NCI-H2081 (cell line): ENCODE measurements at regions not wholly inside any gene's neighbourhood (a gene's known extent, or its start where the extent isn't known, plus 50 kb on each side); places are given as distances from the start of the nearest gene placed in this dataset.
"Not testable (repeated sequence)": the region's sequence is repeated elsewhere in the genome, so short reads cannot be mapped to it uniquely, and the experiment has no call there.

Source experiments
- DNase-seq, 2 experiments: peaks; one replicate each; lab custom pipeline; 2025; lab: John Stamatoyannopoulos, UW

DNA sequence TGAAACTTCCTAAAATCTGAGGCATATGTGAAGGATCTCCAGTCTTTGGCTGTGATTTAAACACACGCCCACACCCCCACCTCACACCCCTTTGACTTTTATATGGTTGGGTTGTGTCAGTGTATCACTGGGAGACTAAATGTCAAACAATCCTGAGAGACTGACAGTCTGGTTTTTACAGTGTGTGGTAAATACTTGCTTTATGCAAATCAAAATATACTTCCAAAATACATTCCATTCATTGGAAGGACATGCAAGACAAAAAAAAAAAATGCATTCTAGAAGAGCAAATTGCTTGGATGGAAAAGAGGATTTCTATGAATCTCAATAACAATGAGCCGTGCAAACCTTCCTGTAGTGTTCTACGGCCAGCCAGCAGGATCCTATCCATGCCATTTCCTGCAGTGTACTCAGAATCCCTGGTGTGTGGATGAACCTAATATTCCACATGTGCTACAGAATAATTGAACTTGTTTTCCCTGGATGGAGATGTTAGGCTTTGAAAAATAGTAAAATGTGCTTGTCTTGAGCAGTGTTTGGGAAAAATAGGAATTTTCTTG, 602.1 kb upstream of the GOT2 start:
- no peak for DNase-seq

DNA sequence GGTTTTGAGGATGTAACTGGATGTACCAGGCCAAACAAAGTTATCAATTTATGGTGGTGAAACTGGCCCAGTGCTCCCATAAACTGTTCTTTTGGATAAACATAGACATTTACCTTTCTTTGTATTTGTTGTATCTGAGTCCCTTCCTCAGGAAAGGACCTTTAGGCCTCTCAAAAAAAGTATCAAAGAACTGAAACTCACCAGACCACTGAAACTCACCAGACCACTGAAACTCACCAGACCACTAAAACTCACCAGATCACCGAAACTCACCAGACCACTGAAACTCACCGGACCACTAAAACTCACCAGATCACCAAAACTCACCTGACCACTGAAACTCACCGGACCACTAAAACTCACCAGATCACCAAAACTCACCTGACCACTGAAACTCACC, 597.6 kb upstream of the GOT2 start:
- DNase-seq: not testable (repeated sequence)

DNA sequence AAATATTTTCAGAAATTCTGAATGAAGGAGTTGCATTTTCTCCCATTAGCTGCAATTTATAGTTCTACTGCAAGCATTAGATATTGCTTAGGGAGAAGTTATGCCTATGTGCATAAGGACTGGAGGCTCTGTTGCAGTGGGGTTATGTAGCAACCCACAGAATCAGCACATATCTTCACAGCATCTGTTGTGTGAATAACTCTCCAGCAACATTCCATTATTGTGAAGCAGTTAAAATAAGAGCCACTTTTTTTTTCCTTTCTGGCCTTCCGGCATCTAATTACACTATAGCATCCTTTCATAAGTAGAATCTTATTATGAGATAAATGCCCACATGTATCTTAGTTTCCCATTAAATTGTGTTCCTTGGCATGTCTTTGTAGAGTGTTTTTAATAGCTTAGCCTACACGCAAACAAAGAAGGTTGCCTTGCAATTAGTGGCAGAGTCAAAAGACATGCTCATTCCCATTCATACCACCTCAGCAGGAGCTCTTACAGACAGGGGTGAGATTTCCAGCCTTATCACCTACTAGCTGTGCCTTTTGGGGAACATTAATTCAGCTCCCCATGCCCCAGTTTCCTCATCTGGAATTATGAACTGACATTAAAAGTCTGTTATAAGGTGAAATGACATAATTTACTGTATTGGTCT, 596.0 kb upstream of the GOT2 start:
- no peak for DNase-seq

DNA sequence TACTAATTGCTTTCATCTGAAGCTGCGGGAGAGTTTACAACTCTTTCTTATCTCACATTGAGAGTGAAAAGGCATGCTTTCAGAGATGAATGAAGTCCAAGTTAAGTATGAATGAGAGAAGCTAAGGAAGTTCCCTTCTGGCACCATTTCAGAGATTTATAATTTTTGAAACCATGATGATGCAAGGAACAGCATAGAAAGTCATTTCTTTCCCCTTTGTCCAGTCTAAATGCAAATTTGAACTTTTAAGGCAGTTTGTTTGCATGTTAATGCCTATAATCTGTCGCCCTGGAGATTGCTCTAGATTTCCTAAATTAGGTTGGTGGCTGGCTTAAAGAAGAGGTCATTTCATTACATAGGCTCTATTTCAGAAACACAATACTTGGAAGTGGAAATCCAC, 594.8 kb upstream of the GOT2 start:
- no peak for DNase-seq

DNA sequence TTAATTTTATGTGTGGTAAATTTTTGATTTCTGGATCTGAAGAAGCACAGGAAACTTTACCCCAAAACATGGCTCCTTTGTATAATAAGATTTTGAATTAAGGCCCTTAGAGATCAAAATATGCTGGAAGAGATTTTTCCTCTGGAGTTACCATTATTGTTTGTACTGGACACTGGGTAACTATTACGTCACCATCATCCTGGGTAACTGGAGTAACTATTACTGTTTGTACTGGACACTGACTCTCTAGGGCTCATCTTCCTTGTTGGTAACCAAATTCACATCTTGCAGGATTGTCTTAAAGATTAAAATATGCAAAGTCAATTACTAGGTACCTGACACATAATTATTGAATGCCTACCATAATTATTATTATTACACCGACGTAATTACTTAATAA, 593.8 kb upstream of the GOT2 start:
- DNase-seq: no peak

DNA sequence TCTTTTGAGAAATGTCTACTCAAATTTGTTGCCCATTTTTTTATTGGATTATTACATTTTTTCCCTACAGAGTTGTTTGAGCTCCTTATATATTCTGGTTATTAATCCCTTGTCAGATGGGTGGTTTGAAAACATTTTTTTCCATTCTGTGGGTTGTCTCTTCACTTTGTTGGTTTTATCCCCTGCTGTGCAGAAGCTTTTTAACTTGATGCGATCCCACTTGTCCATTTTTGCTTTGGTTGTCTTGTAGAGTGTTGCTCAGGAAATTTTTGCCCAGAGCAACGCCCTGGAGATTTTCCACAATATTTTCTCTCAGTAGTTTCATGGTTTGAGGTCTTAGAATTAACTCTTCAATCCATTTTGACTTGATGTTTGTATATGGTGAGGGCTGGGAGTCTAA, 592.8 kb upstream of the GOT2 start:
- no peak for DNase-seq

DNA sequence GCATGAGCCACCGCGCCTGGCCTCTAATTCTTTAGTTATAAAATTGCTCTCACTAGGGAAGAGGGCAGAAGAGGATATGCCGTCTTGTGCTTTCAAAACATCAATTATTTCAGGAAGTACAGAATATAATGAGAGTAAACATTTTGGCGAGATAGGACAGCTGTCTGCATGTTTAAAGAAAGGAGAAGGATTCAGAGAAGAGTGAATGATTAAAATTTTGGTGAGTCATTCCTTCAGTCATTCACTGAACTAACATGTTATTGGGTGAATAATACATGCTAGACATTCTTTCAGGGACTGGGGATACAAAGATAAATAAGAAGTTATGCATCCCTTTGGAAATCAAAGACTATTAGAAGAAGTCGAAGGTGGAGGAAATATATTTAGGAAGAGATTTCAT, 590.3 kb upstream of the GOT2 start:
- DNase-seq: no peak

DNA sequence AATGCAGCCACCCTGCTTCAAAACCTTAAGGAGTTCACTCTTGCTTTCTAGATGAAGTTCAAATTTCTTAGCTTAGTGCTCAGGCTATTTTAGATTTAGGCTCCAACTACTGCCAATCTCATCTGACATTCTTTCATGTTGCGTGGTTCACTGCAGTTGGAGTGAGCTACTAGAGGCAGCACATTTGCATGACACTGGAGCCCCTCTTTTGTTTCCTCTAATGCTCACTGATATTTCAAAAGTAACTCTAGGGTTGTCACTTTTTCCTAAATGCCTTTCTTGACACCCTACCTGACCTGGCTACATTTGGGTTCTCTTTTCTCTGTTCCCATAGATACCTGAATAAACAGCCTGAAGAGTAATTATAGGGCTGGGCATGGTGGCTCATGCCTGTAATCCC, 586.5 kb upstream of the GOT2 start:
- no peak for DNase-seq

DNA sequence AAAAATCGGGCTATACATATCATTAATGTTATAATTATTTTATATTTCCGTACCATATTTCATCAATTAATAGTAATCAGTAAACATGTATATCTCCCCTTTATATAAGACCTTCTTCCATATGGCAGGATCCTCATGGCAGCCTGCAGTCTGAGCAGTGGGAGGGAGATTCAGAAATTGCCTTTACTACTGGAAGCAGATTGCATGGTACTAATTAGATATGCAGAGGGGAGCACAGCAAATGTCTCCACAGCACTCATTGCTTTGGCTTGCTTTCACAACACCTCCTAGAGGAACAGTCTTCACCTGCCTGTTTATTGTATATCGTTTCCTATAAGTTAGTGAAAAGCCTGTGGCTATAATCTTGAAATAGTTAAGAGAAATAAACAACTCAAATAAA, 585.8 kb upstream of the GOT2 start:
- DNase-seq: no peak

DNA sequence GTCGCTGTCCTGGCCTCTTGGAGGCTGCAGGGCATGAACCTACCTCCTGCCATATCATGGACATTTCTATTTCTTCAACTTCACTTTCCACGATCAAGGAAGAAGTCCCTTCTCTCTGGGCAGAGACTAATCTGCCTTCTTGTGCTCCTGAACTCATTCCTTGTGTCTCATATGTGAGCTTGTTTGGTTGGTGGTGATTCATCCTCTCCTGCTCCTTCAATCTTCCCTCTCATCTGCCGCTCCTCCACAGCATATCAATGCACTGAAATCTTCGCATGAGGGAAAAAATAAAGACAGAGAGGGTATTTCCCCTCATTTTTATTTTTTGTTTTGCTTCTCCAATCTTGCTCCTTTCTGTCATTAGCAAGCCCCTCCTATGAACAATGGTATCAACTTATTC, 571.7 kb upstream of the GOT2 start:
- no peak for DNase-seq

DNA sequence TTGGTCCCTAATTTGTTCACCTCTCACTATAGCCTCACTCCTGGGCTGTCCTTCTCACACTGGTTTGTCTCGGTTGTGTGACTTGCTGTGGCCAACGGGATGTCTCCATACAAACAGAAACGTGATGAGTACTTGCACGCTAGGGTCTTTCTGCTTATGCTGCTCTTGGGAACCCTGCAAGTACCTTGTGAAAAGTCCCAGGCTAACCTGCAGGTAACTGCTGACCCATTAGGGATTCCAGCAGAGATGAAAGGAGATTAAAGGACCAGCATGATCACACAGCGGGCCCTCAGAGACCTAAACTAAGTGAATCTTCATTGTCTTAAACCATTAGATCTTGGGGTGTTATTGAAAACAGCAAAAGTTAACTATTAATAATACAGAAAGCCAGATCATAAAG, 562.8 kb upstream of the GOT2 start:
- no peak for DNase-seq

DNA sequence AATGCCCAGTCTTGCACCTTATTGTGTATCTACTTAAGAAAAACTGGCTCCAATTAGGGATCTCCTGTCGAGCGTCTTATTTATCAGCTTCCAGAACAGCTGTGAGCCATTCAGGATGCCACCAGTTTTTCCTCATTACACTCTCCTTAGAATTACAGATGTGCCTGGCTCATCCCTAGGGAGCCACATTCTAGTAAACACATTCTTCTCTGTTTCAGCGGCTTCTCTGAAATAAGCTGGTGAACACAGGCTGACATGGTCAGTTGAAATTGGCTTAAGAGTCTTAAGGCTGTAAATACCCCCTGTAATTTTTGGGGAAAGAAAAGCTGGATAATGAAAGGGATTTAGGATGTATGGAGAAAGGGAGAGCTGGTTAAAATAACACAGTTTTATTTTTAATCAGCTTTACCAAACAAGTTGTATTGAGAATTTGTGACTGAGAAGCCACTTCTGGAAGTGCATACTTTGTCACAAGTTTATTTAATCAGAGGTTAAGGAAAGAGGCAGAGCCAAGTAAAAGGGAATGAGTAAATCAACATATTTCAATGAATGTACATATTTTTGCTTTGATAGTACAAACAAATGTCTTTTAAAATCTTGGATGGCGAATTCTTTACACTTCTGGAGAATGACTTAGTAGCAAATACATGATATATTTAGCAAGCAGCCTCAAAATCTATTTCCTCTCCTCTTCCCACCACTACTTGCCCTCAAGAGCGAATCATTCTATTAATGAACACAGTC, 562.0 kb upstream of the GOT2 start:
- no peak for DNase-seq

DNA sequence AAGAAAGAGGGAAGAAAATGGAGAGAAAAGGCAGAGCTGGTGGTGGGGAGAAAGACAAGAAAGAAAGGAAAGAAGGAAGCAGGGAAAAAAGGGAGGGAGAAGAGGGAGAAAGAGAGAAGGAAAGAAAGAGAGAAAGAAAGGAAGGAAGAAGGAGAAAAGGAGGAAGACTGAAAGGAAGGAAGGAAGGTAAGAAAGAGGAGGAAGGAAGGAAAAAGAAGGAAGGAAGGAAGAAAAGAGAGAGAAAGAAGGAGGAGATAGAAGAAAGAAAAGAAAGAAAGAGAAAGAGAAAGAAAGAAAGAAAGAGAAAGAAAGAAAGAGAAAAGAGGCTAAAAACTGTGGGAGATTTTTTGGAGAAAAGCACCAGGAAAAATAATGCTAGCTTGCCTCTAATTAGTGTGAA, 561.4 kb upstream of the GOT2 start:
- DNase-seq: no peak

DNA sequence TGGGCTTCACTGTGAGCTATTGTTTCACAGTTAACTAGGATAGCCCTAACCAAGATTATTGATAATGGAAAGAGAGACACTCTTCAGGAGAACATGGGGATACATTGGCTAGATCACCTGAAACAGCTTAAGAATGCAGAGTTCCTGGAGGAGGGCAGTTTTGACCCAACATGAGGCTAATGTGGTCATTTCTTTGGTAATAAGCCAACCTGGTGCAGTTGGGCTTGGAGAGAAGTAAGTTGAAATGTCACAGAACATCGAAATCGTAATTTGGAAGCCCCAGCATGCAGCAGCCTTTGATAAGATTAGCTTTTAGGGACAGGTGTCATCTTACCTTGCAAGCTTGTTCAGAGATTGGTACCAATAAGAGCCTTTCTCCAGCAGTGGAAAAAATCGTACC, 556.6 kb upstream of the GOT2 start:
- DNase-seq: no peak

DNA sequence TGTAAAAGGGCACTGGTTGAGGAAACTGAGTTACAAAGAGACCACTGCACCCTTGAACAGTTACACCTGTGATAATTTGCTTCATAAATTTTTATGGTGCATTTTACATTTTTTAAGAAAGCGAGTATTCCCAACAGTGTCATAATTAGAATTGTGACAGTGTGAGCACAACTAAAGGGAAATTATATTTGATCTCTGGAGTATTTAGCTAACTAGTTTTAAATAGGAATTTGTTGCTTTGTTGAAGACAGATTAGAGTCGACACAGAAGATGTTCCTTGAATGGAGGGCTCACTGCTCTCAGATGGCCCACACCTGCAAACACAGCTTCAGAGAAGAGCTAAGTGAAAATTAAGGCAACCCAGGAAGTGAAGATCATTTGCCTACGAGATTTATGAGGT, 555.0 kb upstream of the GOT2 start:
- no peak for DNase-seq

DNA sequence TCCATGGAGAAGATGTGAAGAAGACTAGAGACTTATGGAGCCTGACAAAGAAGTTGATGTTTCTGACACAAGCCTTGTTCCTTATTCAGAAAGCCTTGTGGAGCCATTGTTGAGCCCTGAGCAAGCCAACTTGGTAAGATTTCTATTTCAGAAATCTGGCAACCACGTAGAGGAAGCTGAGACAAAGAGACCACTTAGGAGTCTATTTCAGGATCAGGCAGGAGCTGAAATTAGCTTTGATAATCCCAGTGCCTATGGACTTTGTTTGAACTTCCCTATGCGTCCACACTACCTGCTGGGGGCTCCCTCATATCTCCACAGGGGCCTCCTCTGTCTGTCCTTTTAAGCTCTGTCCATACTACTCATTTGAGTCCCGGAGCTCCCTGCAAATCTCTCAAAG, 540.0 kb upstream of the GOT2 start:
- no peak for DNase-seq

DNA sequence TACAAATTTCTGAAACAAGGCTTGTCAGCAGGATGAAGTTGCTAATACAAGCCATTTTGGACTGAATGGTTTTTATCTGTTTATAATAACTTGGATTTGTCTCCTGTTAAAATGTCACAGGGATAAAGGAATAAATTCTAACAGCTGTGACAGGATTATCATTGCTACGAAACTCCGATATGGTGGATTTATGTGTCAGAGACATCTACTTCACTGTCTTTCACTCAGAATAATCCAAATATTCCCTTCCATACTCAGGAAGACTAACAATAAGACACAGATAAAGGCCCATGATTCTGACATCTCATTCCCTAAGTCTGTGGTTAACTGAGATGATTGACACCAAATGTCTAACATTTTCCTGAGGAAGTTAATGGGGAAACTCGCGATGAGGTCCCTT, 529.8 kb upstream of the GOT2 start:
- DNase-seq: no peak

DNA sequence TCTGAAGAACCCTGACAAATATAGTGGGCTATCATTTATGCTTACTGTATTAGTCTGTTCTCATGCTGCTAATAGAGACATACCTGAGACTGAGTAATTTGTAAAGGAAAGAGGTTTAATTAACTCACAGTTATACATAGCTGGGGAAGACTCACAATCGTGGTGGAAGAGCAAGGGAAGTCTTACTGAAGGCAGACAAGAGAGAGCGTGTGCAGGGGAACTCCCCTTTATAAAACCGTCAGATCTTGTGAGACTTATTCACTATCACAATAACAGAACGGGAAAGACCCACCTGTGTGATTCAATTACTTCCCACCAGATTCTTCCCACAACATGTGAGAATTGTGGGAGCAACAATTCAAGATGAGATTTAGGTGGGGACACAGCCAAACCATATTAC, 526.8 kb upstream of the GOT2 start:
- DNase-seq: no peak

DNA sequence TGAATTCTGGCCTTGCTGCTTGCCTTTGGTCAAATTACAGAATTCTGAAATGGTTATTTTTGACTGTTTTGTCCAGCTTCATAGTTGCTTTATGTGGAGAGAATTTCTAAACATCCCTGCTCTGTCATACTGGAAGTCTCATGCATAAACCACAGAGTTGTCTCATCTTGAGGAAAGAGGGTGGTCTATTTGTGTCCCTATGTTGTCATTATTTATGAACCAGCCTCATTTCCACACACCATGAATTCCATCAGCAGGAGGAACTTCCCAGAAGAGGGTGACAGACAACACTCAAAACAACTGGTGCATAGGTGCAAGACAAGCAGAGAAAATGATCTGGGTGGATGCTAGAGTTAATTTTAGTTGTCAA, 525.8 kb upstream of the GOT2 start:
- no peak for DNase-seq

DNA sequence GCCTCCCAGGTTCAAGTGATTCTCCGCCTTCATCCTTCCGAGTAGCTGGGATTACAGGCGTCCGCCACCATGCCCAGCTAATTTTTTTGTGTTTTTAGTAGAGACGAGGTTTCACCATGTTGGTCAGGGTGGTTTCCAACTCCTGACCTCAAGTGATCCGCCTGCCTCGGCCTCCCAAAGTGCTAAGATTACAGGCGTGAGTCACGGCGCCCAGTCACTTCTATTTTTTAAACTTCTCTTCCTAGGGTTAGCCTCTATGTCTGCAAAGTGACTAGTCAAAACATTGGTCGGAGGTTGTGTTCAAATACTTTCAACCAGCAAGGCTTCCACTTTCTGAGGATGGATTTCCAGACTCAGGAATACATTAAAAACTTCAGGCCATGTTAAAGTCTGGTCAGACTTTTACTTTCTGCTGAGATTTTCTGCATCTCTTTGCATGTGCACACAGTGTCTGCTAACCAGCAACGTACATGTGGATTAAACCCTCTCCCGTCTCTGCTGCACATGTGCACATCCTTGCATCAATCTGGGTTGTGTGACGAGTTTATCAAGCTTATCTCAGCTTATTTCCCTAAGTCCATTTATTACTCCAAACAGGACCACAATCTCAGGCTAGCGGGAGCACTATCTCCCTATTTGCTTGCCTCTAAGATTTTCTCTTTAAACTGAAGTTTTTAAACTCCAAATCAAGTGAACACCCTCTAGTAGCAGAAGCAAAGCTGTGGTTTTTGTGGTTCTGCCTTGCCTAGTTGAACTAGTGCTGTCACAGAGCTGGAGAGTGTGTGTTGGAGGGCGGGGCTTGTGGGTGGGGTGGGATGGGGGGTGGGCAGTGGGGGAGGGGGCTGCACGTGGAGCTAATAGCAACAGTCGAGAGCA, 525.2 kb upstream of the GOT2 start:
- DNase-seq: no peak

DNA sequence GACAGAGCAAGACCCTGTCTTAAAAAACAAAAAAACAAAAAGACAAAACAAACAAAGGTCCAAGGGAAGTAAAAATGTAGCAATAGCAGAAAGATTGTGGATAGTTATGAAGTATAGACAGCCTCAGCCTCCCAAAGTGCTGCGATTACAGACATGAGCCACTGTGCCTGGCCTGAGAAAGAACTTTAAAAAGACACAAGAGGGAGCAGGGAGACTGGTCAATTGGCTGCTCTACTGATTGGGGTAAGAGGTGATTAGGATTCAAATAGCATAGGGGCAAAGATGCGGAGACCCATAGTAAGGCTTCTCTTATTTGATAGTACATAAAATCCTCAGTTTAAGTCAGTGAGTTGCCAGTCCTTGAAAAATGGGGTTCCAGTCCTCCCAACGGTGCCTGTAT, 518.2 kb upstream of the GOT2 start:
- DNase-seq: no peak

DNA sequence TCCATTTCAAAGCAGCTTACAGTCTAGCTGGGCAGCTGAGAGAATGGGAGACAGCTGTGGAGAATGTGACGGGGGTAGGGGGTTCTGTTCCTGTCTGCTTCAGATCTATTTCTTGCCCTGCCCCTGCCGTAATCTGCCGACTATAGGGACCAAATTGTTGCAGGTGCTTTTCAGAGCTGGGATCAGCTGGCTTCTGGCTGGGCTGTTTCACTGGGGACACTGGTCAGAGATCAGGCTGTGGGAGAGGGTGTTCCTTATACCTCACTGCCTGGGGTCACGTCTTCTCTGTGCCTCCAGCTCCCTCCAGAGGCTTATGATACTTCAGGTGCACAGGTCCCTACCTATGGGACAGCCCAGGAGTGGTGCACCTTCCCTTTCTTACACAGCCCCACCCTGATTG, 514.9 kb upstream of the GOT2 start:
- DNase-seq: no peak

DNA sequence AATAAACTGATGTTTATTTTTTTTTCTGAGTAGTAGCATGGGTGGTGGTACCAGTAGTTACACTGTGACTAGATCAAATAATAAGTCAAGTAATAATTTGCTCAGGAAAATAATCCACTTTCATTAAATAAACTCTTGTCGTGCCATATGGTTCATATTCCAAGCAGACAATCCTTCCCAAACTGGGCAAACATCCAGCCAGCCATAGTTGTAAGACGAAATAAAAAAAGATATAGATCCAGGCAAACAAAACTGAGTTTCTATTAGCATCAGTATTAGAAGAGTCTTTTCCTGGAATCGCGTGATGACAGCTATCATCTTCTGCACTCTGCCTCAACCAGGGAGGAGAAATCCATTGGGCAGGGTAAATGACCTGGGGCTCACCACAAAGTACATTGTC, 508.4 kb upstream of the GOT2 start:
- no peak for DNase-seq
